ENCODE measurements at regions not wholly inside any gene's neighbourhood (a gene's known extent, or its start where the extent isn't known, plus 50 kb on each side); places are given as distances from the start of the nearest gene placed in this dataset.

DNA sequence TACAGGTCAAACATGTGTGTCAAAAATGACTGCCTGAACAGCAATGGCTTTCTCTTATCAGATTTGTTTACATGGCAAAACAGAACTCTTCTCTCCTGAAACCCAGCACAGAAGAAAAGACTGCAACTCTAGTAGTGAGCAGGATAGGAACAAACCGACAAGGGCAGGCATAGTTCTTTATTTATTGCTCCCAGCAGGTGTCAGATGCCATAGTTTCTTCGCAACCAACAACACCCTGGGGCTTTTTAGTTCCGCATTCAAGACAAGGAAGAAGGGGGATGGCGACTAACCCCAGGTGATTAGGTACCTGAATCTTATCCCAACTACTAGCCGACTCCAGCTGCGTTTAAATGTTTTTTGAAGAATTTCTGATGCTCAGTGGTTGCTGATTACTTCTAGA, 367.5 kb upstream of the FIGN start:
- no peaks in the 10 kb centered on the region for H3K27me3 ChIP-seq (ENCODE audit: control insufficient read depth, insufficient read depth, low read length)
- no peaks in the 10 kb centered on the region for H3K36me3 ChIP-seq (ENCODE audit: control insufficient read depth, insufficient read depth, low read length)
- dilution Hi-C loops (cut with HindIII; ENCODE audit: low sequenced_read_pairs, unreplicated experiment) (no loop called here), intact Hi-C loops (cut with micrococcal nuclease) (no loop called here), in situ Hi-C loops (cut with MboI; ENCODE audit: low sequenced_read_pairs) (no loop called here)
- no peaks in the 10 kb centered on the region for H3K9me1 ChIP-seq (ENCODE audit: insufficient read depth, low read length)
- no peak overlapping the region for H3K4me2 ChIP-seq (ENCODE audit: low read depth, low read length)
- H4K91ac ChIP-seq (ENCODE audit: insufficient read depth, low read depth, low read length), result no peak overlapping the region
- DNase-seq (no peak), ATAC-seq (ENCODE audit: low read depth) (no peak)
- H3K79me1 ChIP-seq (ENCODE audit: low read depth in 1 of 2, low read length in 2 of 2), result no peaks in the 10 kb centered on the region
- H3K27ac ChIP-seq (ENCODE audit: insufficient read depth, low read length), result no peak overlapping the region
- POLR2A ChIA-PET (ENCODE audit: unreplicated experiment), result no interaction called here
- H3K4me3 ChIP-seq (ENCODE audit: insufficient read depth, low read depth, low read length), result no peak overlapping the region
- H2BK20ac ChIP-seq (ENCODE audit: low read depth, low read length), result no peak overlapping the region
- H3K14ac ChIP-seq (replicated peaks; ENCODE audit: low read depth, low read length), result no peak overlapping the region
- H3K4ac ChIP-seq (ENCODE audit: low read depth, low read length), result no peak overlapping the region
- no peak overlapping the region for H2BK5ac ChIP-seq (ENCODE audit: low read depth, low read length, poor library complexity, severe bottlenecking)
- no peaks in the 10 kb centered on the region for H4K20me1 ChIP-seq (ENCODE audit: insufficient read depth, low read length)
- no peak overlapping the region for H4K8ac ChIP-seq (ENCODE audit: low read depth in 2 of 2, low read length in 2 of 2)
- H3K9ac ChIP-seq (ENCODE audit: low read depth, low read length), result no peak overlapping the region
- H3K23ac ChIP-seq (ENCODE audit: low read depth, low read length), result no peak overlapping the region
- no peak overlapping the region for H2AK9ac ChIP-seq (replicated peaks; ENCODE audit: low read depth, low read length, poor library complexity)
- BruUV-seq (replicated peaks), result no TSS peak
- no peak overlapping the region for H4K5ac ChIP-seq (ENCODE audit: low read depth, low read length)
- H2BK15ac ChIP-seq (ENCODE audit: low read depth, low read length), result no peak overlapping the region
- CTCF ChIA-PET, result interaction anchor here (1.3 kb wide), 1 partner anchor 10 kb away, joined by 4 read pairs; no protein-coding TSS in a partner anchor
- no peaks in the 10 kb centered on the region for H3K9me3 ChIP-seq (ENCODE audit: control insufficient read depth, insufficient read depth, low read length)
- H3K4me1 ChIP-seq (ENCODE audit: control insufficient read depth, insufficient read depth, low read length), result no peaks in the 10 kb centered on the region
- H3K56ac ChIP-seq (ENCODE audit: extremely low read depth, insufficient read depth, low read length), result no peak overlapping the region
- H2AK5ac ChIP-seq (ENCODE audit: low read depth, low read length), result no peak overlapping the region
- WGBS, 2 experiments (ENCODE audit: extremely low coverage in 2 of 2, insufficient read length in 1 of 2), result no CpG with 5 or more reads among the region's 6 CpGs
- no peak overlapping the region for H3K18ac ChIP-seq (ENCODE audit: low read depth, low read length)
- H2BK120ac ChIP-seq (ENCODE audit: low read depth, low read length), result no peak overlapping the region
- no peak for TF ChIP-seq MXI1 (IDR thresholded peaks at IDR 0.05; ENCODE audit: borderline replicate concordance, low read depth, low read length)
- TF ChIP-seq SMC3 (IDR thresholded peaks at IDR 0.05; ENCODE audit: low read depth, low read length), result no peak
- no peak for TF ChIP-seq BHLHE40 (IDR thresholded peaks at IDR 0.05; ENCODE audit: low read depth, low read length)
- TF ChIP-seq RFX5 (IDR thresholded peaks at IDR 0.05; ENCODE audit: low read depth, low read length), result no peak
- TF ChIP-seq CEBPB (IDR thresholded peaks at IDR 0.05; ENCODE audit: low read depth, low read length), result no peak
- TF ChIP-seq, protein P1, sequence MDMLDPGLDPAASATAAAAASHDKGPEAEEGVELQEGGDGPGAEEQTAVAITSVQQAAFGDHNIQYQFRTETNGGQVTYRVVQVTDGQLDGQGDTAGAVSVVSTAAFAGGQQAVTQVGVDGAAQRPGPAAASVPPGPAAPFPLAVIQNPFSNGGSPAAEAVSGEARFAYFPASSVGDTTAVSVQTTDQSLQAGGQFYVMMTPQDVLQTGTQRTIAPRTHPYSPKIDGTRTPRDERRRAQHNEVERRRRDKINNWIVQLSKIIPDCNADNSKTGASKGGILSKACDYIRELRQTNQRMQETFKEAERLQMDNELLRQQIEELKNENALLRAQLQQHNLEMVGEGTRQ (IDR thresholded peaks at IDR 0.05; ENCODE audit: low read depth, low read length), result no peak
- TF ChIP-seq MAZ (IDR thresholded peaks at IDR 0.05; ENCODE audit: borderline replicate concordance, low read depth, low read length), result no peak
- TF ChIP-seq ELK1 (IDR thresholded peaks at IDR 0.05; ENCODE audit: borderline replicate concordance, low read depth, low read length), result no peak
- TF ChIP-seq POLR2A (IDR thresholded peaks at IDR 0.05; ENCODE audit: low read depth, low read length), result no peak
- TF ChIP-seq CTCF (conservative IDR thresholded peaks at IDR 0.05; ENCODE audit: low read depth, low read length), result no peak
- no peak for TF ChIP-seq MAFK (IDR thresholded peaks at IDR 0.05; ENCODE audit: low read depth, low read length)
- TF ChIP-seq RAD21 (IDR thresholded peaks at IDR 0.05; ENCODE audit: low read length), result no peak
- no peak for TF ChIP-seq NFE2L2 (IDR thresholded peaks at IDR 0.05; ENCODE audit: low read depth, low read length)
- no peak for TF ChIP-seq FOS (IDR thresholded peaks at IDR 0.05; ENCODE audit: low read depth, low read length)
- TF ChIP-seq CHD1 (IDR thresholded peaks at IDR 0.05; ENCODE audit: low read depth, low read length), result no peak
- TF ChIP-seq RCOR1 (IDR thresholded peaks at IDR 0.05; ENCODE audit: insufficient replicate concordance, low read length), result no peak
- H2AFZ ChIP-seq (replicated peaks; ENCODE audit: low read length, poor library complexity), result no peak overlapping the region

Data from IMR-90 (cell line).